OCI-LY3 (cell line): ENCODE measurements at regions not wholly inside any gene's neighbourhood (a gene's known extent, or its start where the extent isn't known, plus 50 kb on each side); places are given as distances from the start of the nearest gene placed in this dataset.

Experiments
- CTCF ChIP-seq: fragments of 200-600, 300-600 bp; sonication (generic); IDR thresholded peaks from 2 replicates; pipeline ENCODE4 v1.5.1; 2014; ENCODE audit warnings: antibody characterized with exemption, low read length, low read depth
- EZH2phosphoT487 ChIP-seq: fragments of 200-600 bp; shearing (Covaris generic); IDR thresholded peaks from 2 replicates; pipeline ENCODE4 v1.6.1; 2018; ENCODE audit warnings: antibody characterized with exemption, mixed run types, low read depth

- TF ChIP-seq CTCF, result no peak
- no peak for TF ChIP-seq EZH2phosphoT487
Measured at GRCh38 chr4:25477221-25477620, 100.2 kb downstream of the ANAPC4 start.
